ENCODE measurements at regions not wholly inside any gene's neighbourhood (a gene's known extent, or its start where the extent isn't known, plus 50 kb on each side); places are given as distances from the start of the nearest gene placed in this dataset.

DNA sequence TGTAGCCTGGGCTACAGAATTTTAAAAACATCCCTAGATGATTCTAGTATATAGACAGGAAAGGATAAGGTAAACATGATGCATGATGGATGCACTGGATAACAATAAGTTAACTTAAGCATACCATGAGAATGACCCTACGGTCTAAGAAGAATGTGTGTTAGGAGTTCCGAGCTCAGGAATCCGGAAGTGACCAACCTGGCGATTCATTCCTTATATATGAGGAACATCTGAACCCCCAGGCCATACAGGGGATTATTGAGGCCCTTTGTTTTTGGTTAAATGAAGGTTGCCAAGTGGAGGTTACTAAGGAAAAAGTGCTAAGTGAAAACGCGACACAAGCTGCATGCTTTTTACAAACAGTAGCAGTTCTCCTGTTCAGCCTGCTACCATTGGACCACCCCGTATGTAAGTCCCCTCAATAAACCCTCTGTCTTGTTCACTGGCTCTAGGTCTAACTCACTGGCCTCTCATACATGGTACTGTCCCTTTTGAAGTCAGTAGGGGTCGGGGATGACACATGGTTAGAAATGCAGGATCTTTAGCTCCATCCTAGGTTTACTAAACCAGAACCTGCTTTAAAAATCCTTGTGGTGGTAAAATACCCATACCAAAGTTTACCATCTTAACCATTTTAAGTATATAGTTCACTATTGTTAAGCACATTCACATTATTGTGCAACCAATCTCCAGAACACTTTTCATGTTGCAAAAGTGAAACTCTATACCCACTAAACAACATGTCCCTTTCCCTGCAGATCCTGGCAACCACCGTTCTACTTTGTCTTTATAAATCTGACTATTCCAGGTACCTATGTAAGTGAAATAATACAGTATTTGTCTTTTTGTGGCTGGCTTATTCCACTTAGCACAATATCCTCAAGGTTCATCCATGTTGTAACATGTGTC is 111.0 kb upstream of the MAP4K3 start:
- no peak for ATAC-seq (ENCODE audit: low FRiP score in 2 of 2)
- no peaks in the 10 kb centered on the region for H3K36me3 ChIP-seq
- peaks cover 0 to 10% (median 0%) of the 10 kb centered on the region in 4 donors for H3K4me1 ChIP-seq
- H3K27ac ChIP-seq = no peak overlapping the region
- H3K4me3 ChIP-seq = no peak overlapping the region
- DNase-seq = no peak
- no peak for TF ChIP-seq EP300 (IDR thresholded peaks at IDR 0.05)
- no peaks in the 10 kb centered on the region for H3K9me3 ChIP-seq
- WGBS, 2 donors = 83 to 93% methylated on average over 9 of the region's 9 CpGs
- H3K27me3 ChIP-seq = no peaks in the 10 kb centered on the region

- ATAC-seq (ENCODE audit: low FRiP score in 2 of 2) (no peak), DNase-seq (no peak)
- peaks cover 0 to 10% (median 0%) of the 10 kb centered on the region in 4 donors for H3K4me1 ChIP-seq
- no peak for TF ChIP-seq EP300 (IDR thresholded peaks at IDR 0.05)
- no peak for TF ChIP-seq POLR2AphosphoS5 (IDR thresholded peaks at IDR 0.05)
- TF ChIP-seq POLR2A (IDR thresholded peaks at IDR 0.05) = no peak
- TF ChIP-seq, protein P1, sequence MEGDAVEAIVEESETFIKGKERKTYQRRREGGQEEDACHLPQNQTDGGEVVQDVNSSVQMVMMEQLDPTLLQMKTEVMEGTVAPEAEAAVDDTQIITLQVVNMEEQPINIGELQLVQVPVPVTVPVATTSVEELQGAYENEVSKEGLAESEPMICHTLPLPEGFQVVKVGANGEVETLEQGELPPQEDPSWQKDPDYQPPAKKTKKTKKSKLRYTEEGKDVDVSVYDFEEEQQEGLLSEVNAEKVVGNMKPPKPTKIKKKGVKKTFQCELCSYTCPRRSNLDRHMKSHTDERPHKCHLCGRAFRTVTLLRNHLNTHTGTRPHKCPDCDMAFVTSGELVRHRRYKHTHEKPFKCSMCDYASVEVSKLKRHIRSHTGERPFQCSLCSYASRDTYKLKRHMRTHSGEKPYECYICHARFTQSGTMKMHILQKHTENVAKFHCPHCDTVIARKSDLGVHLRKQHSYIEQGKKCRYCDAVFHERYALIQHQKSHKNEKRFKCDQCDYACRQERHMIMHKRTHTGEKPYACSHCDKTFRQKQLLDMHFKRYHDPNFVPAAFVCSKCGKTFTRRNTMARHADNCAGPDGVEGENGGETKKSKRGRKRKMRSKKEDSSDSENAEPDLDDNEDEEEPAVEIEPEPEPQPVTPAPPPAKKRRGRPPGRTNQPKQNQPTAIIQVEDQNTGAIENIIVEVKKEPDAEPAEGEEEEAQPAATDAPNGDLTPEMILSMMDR (IDR thresholded peaks at IDR 0.05) = no peak
- no peak overlapping the region for H3K27ac ChIP-seq
- H3K27me3 ChIP-seq = no peaks in the 10 kb centered on the region
- WGBS, 2 donors = 75 to 87% methylated on average over 1 of the region's 1 CpG
- no peaks in the 10 kb centered on the region for H3K9me3 ChIP-seq
- H3K36me3 ChIP-seq = no peaks in the 10 kb centered on the region
- H3K4me3 ChIP-seq = no peak overlapping the region
Observed at GRCh38 chr2:39549000-39549399, 111.9 kb upstream of the MAP4K3 start.

DNA sequence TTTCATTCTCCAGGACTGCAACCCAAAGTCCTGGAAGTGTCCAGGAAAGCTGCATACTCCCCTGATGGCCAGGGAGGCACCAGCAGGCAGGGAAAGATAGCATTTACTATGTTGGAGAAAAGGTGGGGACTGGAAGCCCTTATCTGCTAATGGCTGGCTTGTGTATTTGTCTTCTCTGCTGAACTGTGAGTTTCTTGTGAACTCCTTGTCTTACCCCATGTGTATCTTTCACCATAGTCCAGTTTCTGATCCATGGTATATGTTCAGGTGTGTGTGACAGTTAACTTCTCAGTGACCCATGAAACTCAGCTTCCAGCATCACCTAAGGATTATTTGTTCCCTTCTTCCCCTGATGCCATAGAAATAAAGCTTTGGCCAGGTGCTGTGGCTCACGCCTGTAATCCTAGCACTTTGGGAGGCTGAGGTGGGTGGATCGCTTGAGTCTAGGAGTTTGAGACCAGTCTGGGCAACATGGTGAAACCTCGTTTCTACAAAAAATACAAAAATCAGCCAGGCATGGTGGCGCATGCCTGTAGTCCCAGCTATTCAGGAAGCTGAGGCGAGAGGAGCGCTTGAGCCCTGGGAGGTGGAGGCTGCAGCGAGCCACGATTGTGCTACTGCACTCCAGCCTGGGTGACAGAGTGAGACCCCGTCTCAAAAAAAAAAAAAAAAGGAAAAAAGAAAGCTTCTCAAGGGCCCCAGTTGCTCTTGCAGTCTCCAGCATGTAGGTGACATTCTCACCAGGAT is 112.8 kb upstream of the MAP4K3 start:
- no peaks in the 10 kb centered on the region for H3K27me3 ChIP-seq
- no peak overlapping the region for H3K27ac ChIP-seq
- TF ChIP-seq, protein P1 (IDR thresholded peaks at IDR 0.05) = no peak
- TF ChIP-seq EP300 (IDR thresholded peaks at IDR 0.05) = no peak
- no peak for TF ChIP-seq POLR2A (IDR thresholded peaks at IDR 0.05)
- no peak for TF ChIP-seq POLR2AphosphoS5 (IDR thresholded peaks at IDR 0.05)
- ATAC-seq (ENCODE audit: low FRiP score in 2 of 2) (no peak), DNase-seq (no peak)
- H3K9me3 ChIP-seq = no peaks in the 10 kb centered on the region
- H3K36me3 ChIP-seq = no peaks in the 10 kb centered on the region
- WGBS, 2 donors = 82 to 85% methylated on average over 9 of the region's 9 CpGs
- H3K4me3 ChIP-seq = no peak overlapping the region
- peaks cover 0 to 10% (median 0%) of the 10 kb centered on the region in 4 donors for H3K4me1 ChIP-seq

- Histone ChIP-seq H3K4me1 (peaks cover 0 to 10% (median 0%) of the 10 kb centered on the region in 4 donors), H3K27me3 (no peaks in the 10 kb centered on the region), H3K9me3 (no peaks in the 10 kb centered on the region), H3K36me3 (no peaks in the 10 kb centered on the region), H3K4me3 (no peak overlapping the region), H3K27ac (peak overlapping the region in 1 of 4 donors; percentile 13)
- no peak for TF ChIP-seq POLR2AphosphoS5 (IDR thresholded peaks at IDR 0.05)
- TF ChIP-seq, protein P1 (IDR thresholded peaks at IDR 0.05) = no peak
- no peak for TF ChIP-seq EP300 (IDR thresholded peaks at IDR 0.05)
- TF ChIP-seq POLR2A (IDR thresholded peaks at IDR 0.05) = no peak
- WGBS, 2 donors = 45 to 63% methylated on average over 4 of the region's 4 CpGs
- no peak for ATAC-seq (ENCODE audit: low FRiP score in 2 of 2)
- DNase-seq = no peak
Observed at GRCh38 chr2:39550701-39551285, 113.7 kb upstream of the MAP4K3 start.

DNA sequence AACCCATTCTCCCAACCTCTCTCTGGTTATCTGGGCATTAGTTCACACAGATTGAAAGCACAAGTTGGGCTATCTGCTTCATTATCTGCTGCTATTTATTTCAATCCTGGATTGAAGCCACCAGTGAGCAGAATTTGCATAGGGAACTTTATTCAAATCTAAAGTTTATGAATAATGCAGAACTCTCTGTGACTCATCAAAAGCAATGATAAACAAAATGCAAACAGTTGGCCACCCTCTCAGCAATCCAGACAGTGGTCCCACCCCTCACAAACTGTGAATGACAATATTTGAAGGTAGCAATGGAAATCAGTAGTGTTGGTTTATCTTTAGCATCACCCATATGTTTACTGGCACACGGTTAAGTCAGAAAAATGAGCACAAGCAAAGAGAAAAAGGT is 106.8 kb upstream of the TMEM178A start:
- no peaks in the 10 kb centered on the region for H3K36me3 ChIP-seq
- H3K4me3 ChIP-seq = no peak overlapping the region
- H3K4me1 ChIP-seq = no peaks in the 10 kb centered on the region
- H3K27ac ChIP-seq = no peak overlapping the region
- no peaks in the 10 kb centered on the region for H3K27me3 ChIP-seq
- WGBS, 2 donors = 86 to 91% methylated on average over 1 of the region's 1 CpG
- TF ChIP-seq POLR2A (IDR thresholded peaks at IDR 0.05) = no peak
- TF ChIP-seq, protein P1 (IDR thresholded peaks at IDR 0.05) = no peak
- peaks cover 0 to 18% (median 12%) of the 10 kb centered on the region in 4 donors for H3K9me3 ChIP-seq
- no peak for ATAC-seq (ENCODE audit: low FRiP score in 2 of 2)
- DNase-seq = no peak
